ENCODE measurements at regions not wholly inside any gene's neighbourhood (a gene's known extent, or its start where the extent isn't known, plus 50 kb on each side); places are given as distances from the start of the nearest gene placed in this dataset.

- intact Hi-C loops (cut with DNase I): no loop called here
- no peak for TF ChIP-seq CTCF (IDR thresholded peaks at IDR 0.05)
- no peak overlapping the region for H3K27ac ChIP-seq
These were observed 175.4 kb upstream of the RNF32 start for GRCh38 chr7:156465186-156465585.

GRCh38 chr7:156464339-156464738 lies 176.2 kb upstream of the RNF32 start:
- Histone ChIP-seq H3K4me3 (no peak overlapping the region), H3K27ac (no peak overlapping the region), H3K36me3 (no peaks in the 10 kb centered on the region), H3K9me3 (no peaks in the 10 kb centered on the region), H3K4me1 (no peaks in the 10 kb centered on the region), H3K27me3 (no peaks in the 10 kb centered on the region)
- DNase-seq (ENCODE audit: low spot score in 2 of 2): no peak
- TF ChIP-seq CTCF (IDR thresholded peaks at IDR 0.05): no peak
- intact Hi-C loops (cut with DNase I): no loop called here

More at GRCh38 chr7:156465186-156465585, 175.4 kb upstream of the RNF32 start:
- DNase-seq (ENCODE audit: low spot score in 2 of 2): no peak
- H3K9me3 ChIP-seq: no peaks in the 10 kb centered on the region
- no peak overlapping the region for H3K4me3 ChIP-seq
- H3K27me3 ChIP-seq: no peaks in the 10 kb centered on the region
- H3K4me1 ChIP-seq: no peaks in the 10 kb centered on the region
- no peaks in the 10 kb centered on the region for H3K36me3 ChIP-seq

- H3K4me3 ChIP-seq: no peak overlapping the region
- H3K27me3 ChIP-seq: no peaks in the 10 kb centered on the region
- intact Hi-C loops (cut with DNase I): no loop called here
- H3K36me3 ChIP-seq: no peaks in the 10 kb centered on the region
- H3K9me3 ChIP-seq: no peaks in the 10 kb centered on the region
- no peak for TF ChIP-seq CTCF (IDR thresholded peaks at IDR 0.05)
- no peak overlapping the region for H3K27ac ChIP-seq
- peak in 1 of 2 donors; percentile 13 for DNase-seq (ENCODE audit: low spot score in 2 of 2)
- H3K4me1 ChIP-seq: no peaks in the 10 kb centered on the region
These were observed 177.3 kb upstream of the RNF32 start for GRCh38 chr7:156463280-156463679.

GRCh38 chr7:156461881-156462665 lies 178.5 kb upstream of the RNF32 start:
- Histone ChIP-seq H3K36me3 (no peaks in the 10 kb centered on the region), H3K27me3 (no peaks in the 10 kb centered on the region), H3K27ac (no peak overlapping the region), H3K4me1 (no peaks in the 10 kb centered on the region), H3K4me3 (no peak overlapping the region), H3K9me3 (no peaks in the 10 kb centered on the region)
- intact Hi-C loops (cut with DNase I): no loop called here
- DNase-seq (ENCODE audit: low spot score in 2 of 2): peak in 1 of 2 donors; percentile 53
- no peak for TF ChIP-seq CTCF (IDR thresholded peaks at IDR 0.05)

GRCh38 chr7:156460858-156461627 lies 179.5 kb upstream of the RNF32 start:
- intact Hi-C loops (cut with DNase I): no loop called here
- H3K9me3 ChIP-seq: no peaks in the 10 kb centered on the region
- H3K27me3 ChIP-seq: no peaks in the 10 kb centered on the region
- H3K36me3 ChIP-seq: no peaks in the 10 kb centered on the region
- DNase-seq (ENCODE audit: low spot score in 2 of 2): peak in 1 of 2 donors; percentile 24
- no peaks in the 10 kb centered on the region for H3K4me1 ChIP-seq
- no peak overlapping the region for H3K4me3 ChIP-seq
- no peak overlapping the region for H3K27ac ChIP-seq
- no peak for TF ChIP-seq CTCF (IDR thresholded peaks at IDR 0.05)
